SK-N-MC (cell line): ENCODE measurements at regions not wholly inside any gene's neighbourhood (a gene's known extent, or its start where the extent isn't known, plus 50 kb on each side); places are given as distances from the start of the nearest gene placed in this dataset.

ENCODE experiments used
- FOXP2 ChIP-seq: optimal IDR thresholded peaks from 2 replicates; pipeline ENCODE3; 2011; ENCODE audit warnings: mild to moderate bottlenecking, moderate library complexity; ENCODE audit not compliant: insufficient read depth; ENCODE audit errors: extremely low read length, control extremely low read depth
- POLR2AphosphoS5 ChIP-seq: IDR thresholded peaks from 2 replicates; pipeline ENCODE4 v1.6.1; 2012; ENCODE audit warnings: mild to moderate bottlenecking, low read depth, low read length, borderline replicate concordance

DNA sequence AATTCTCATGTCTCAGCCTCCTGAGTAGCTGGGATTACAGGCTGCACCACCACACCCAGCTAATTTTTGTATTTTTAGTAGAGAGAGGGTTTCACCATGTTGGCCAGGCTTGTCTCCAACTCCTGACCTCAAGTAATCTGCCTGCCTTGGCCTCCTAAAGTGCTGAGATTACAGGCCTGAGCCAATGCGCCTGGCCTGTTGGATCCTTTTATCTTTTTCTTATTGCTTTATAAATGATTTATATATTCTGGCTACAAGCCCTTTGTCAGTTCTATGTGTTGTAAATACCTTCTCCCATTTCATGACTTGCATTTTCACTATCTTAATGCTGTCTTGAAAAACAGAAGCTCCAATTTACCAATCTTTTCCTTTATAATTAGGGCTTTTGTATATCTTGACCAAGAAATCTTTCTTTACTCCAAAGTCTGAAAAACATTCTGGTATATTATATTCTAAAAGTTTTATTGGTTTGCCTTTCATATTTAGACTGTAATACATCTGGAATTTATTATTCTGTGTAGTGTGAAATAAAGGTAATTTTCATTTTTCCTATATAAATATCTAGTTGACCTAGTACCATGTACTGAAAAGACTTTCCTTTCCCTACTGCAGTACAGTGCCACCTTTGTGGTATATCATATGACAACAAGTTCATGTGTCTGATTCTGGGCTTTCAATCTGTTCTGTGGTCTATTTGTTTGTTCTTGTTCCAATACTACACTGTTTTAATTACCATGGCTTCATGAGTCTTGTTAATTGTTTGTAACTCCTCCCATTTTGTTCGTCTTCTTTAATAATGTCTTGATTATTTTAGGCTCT lies 52.9 kb upstream of the RNU6-1 start:
- no peak for TF ChIP-seq POLR2AphosphoS5
- no peak for TF ChIP-seq FOXP2
